NCI-H774 (cell line): ENCODE measurements at regions not wholly inside any gene's neighbourhood (a gene's known extent, or its start where the extent isn't known, plus 50 kb on each side); places are given as distances from the start of the nearest gene placed in this dataset.

Experiments used
- DNase-seq: peaks from one replicate; lab custom pipeline; 2025; lab: John Stamatoyannopoulos, UW

GRCh38 chr15:96672629-96673028 is 342.1 kb downstream of the NR2F2 start:
- DNase-seq, result no peak

- no peak for DNase-seq
These were observed 347.9 kb downstream of the NR2F2 start for GRCh38 chr15:96678386-96678785.

- DNase-seq, result no peak
These were observed 357.0 kb downstream of the NR2F2 start for GRCh38 chr15:96687388-96688107.

- no peak for DNase-seq
These were observed 360.2 kb downstream of the NR2F2 start for GRCh38 chr15:96690733-96691132.

- no peak for DNase-seq
These were observed 362.3 kb downstream of the NR2F2 start for GRCh38 chr15:96692826-96693225.

GRCh38 chr15:96693515-96693914 is 363.0 kb downstream of the NR2F2 start:
- no peak for DNase-seq

GRCh38 chr15:96693990-96694517 is 363.6 kb downstream of the NR2F2 start:
- no peak for DNase-seq

- no peak for DNase-seq
These were observed 364.9 kb downstream of the NR2F2 start for GRCh38 chr15:96695426-96695825.

GRCh38 chr15:96699871-96700401 is 369.4 kb downstream of the NR2F2 start:
- DNase-seq, result no peak

- no peak for DNase-seq
These were observed 370.1 kb downstream of the NR2F2 start for GRCh38 chr15:96700555-96700954.

- no peak for DNase-seq
These were observed 370.9 kb downstream of the NR2F2 start for GRCh38 chr15:96701443-96701842.

- no peak for DNase-seq
These were observed 371.4 kb downstream of the NR2F2 start for GRCh38 chr15:96701877-96702276.

GRCh38 chr15:96702589-96702988 is 372.1 kb downstream of the NR2F2 start:
- no peak for DNase-seq

GRCh38 chr15:96703091-96703490 is 372.6 kb downstream of the NR2F2 start:
- no peak for DNase-seq

GRCh38 chr15:96703794-96704550 is 373.5 kb downstream of the NR2F2 start:
- no peak for DNase-seq

GRCh38 chr15:96716075-96716474 is 385.6 kb downstream of the NR2F2 start:
- DNase-seq, result no peak

GRCh38 chr15:96716478-96716877 is 386.0 kb downstream of the NR2F2 start:
- DNase-seq, result no peak

GRCh38 chr15:96720251-96720650 is 389.8 kb downstream of the NR2F2 start:
- no peak for DNase-seq

GRCh38 chr15:96720656-96721055 is 390.2 kb downstream of the NR2F2 start:
- DNase-seq, result no peak

- no peak for DNase-seq
These were observed 398.1 kb downstream of the NR2F2 start for GRCh38 chr15:96728591-96728990.

GRCh38 chr15:96732704-96733103 is 402.2 kb downstream of the NR2F2 start:
- DNase-seq, result no peak

GRCh38 chr15:96733721-96734120 is 403.2 kb downstream of the NR2F2 start:
- DNase-seq, result no peak

GRCh38 chr15:96735632-96736240 is 405.2 kb downstream of the NR2F2 start:
- DNase-seq, result no peak
